Stimulated activated CD4-positive, alpha-beta T cell treated with anti-CD3 and anti-CD28 coated beads, Interleukin-1b, Interleukin-23, amount 100 ng/mL, for 48 hours (primary cell): ENCODE measurements at regions not wholly inside any gene's neighbourhood (a gene's known extent, or its start where the extent isn't known, plus 50 kb on each side); places are given as distances from the start of the nearest gene placed in this dataset.
"Not testable (repeated sequence)": the region's sequence is repeated elsewhere in the genome, so short reads cannot be mapped to it uniquely, and the experiment has no call there.

Experiments used
- DNase-seq: peaks from one replicate; pipeline ENCODE4 v3.0.0-alpha.2; 2020

GRCh38 chr21:14008006-14008405 lies 202.7 kb downstream of the LIPI start:
- DNase-seq, result not testable (repeated sequence)

DNA sequence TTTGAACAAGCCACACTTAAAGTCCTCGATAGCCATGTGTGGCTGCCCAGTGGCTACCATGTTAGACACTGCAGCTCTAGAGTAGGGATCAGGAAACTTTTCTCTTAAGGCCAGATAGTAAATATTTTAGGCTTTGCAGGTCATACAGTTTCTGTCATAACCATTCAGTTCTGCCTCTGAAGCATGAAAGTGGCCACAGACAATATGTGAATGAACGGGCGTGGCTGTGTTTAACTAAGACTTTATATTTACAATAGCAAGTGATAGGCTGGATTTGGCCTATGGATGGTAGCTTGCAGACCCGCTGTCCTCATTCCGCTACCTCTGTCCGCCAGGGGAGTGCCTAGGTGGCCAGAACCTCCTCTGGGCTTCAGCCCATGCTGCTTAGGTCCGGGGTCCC lies 204.6 kb downstream of the LIPI start:
- not testable (repeated sequence) for DNase-seq

DNA sequence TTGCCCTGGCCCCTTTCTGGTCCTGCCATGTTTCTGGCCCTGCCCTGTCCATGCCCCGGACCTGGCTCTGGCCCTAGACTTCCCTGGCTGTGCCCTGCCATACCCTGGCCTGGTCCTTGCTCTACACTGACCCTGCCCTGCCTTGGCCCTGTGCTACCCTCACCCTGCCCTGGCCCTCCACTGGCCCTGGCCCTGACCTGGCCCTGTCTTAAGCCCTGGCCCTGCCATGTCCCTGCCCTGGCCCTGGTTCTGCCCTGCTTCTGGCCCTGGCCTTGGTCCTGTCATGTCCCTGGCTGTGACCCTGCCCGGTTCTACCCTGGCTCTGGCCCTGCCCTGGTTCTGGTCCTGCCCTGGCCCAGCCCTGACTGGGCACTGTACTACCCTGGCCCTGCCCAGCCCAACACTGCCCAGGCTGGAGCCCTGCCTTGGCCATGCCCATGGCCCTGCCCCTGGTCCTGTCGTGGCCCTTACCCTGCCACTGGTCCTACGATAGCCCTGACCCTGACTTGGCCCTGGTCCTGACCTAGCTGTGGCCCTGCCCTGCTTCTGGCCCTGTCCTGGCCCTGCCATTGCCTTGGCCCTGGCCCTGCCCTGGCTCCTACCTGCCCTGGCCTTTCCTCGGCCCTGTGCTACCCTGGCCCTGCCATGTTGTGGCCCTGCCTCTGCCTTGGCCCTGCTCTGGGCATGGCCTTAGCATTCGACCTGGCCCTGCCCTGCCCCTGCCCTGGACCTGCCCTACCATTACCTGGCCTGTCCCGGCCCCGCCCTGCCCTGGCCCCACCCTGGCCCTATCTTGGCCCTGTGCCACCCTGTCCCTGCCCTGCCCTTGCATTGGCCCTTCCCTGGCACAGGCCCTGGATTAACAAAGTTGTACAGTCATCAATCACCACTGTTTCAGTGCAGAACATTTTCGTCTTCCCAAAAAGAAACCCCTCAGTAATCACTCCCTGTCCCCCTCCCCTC lies 223.5 kb downstream of the LIPI start:
- not testable (repeated sequence) for DNase-seq

- DNase-seq, result not testable (repeated sequence)
Observed at GRCh38 chr21:13985865-13986863, 224.6 kb downstream of the LIPI start.

DNA sequence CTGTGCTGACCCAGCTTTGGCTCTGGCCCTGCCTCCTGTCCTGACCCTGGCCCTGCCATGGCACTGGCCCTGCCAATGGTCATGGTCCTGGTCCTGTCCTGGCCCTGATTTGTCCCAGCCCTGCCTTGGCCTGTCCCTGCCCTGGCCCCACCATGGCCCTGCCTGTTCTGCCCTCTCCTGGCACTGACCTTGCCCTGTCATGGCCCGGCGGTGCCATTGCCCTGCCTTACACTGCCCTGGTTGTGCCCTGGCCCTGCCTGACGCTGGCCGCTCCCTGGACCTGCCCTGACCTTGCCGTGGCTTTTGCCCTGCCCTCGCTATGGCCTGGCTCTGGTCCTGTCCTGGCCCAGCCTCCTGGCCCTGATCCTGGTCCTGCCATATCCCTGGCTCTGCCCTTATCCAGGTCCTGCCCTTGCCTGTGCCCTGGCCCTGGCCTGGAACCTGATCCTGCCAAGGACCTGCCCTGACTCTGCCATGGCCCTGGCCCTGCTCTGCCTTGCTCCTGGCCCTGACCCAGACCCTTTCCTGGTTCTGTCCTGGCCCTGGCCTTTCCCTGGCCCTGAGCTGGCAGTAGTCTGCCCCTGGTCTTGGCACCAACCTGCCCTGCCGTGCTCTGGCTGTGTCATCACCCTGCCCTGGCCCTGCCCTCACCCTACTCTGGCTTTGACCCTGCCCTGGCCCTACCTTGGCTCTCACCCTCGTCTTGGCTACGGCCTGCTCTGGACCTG lies 225.5 kb downstream of the LIPI start:
- not testable (repeated sequence) for DNase-seq

- not testable (repeated sequence) for DNase-seq
Observed at GRCh38 chr21:13984728-13985127, 226.0 kb downstream of the LIPI start.

DNA sequence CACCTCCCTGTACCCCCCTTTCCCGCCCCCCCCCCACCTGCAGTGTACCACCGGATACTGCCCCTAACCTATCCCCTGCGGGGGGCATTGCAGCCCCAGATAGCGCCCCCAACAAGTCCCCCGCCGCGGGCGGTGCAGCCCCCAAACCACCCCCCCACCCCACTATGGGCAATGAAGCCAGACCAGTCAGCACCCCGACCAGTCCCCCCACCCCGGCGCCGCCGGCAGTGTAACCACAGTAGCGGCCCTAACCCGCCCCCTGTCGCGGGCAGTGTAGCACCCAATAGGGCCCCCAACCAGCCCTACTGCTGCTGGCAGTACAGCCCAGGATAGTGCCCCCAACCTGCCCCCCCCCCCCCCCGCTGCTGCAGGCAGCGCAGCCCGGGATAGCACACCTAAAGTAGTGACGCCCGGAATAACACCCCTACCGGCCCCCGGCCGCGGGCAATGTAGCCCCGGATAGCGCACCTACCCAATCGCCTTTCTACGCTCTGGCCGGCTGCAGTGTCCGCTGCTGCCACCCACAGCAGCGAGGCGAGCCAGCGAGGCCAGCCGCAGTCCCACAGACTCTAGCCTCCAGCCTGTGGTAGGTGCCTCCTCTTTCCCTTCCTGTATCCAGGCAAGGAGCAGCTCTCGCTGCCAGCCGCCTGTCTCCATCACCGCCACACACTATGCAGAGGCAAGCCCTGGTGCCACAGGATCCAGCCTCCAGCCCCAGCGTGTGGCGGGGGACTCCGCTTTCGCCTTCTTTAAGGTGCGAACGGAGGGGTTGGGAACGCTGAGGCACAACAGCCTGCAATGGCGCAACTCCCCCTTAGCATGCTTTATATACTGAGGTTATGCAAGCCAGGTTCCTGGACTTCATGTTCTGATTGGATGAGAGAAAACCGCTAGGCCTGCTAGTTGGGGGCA lies 229.3 kb downstream of the LIPI start:
- DNase-seq, result not testable (repeated sequence)

- DNase-seq, result peak; percentile 58
Observed at GRCh38 chr21:13980115-13980662, 230.6 kb downstream of the LIPI start.

DNA sequence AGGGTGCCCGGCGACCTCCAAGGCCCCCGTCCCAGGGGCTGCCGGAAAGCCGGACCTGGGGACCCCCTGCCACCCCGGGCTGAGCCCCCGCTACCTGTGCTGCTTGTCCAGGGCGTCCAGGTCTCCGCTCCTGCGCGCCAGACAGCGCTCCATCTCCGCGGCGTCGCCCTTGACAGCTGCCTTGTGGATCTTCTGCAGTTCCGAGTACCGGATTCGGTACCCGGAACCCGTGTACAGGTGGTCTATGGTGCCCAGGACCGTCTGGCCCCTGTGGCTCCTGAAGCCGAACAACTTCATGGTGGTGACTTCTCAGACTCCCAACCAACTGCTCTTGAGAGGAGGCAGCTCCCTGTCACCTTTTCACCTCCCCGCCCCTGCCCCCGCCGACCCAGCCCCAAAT lies 231.1 kb downstream of the LIPI start:
- DNase-seq, result not testable (repeated sequence)

DNA sequence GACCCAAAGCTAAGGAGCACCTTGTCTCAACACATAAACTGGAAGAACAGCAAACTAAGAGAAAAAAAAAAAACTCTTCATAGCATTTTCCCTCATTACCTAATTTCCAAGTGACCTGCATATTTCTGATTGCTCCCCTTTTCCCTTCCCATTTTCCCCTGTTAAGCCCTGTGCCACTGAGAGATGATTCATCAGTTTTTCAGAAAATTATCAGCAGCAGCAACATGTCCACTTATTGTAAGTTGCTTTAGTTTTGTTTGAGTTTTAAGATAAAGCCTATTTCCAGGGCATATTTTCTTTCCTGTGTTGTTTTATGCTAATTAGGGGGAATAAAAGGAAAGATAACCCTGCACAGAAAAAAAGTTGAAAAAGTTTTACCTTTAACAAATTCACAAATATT lies 236.2 kb downstream of the LIPI start:
- not testable (repeated sequence) for DNase-seq

GRCh38 chr21:13969853-13970252 lies 240.9 kb downstream of the LIPI start:
- not testable (repeated sequence) for DNase-seq

GRCh38 chr21:13969002-13969401 lies 241.8 kb downstream of the LIPI start:
- not testable (repeated sequence) for DNase-seq

DNA sequence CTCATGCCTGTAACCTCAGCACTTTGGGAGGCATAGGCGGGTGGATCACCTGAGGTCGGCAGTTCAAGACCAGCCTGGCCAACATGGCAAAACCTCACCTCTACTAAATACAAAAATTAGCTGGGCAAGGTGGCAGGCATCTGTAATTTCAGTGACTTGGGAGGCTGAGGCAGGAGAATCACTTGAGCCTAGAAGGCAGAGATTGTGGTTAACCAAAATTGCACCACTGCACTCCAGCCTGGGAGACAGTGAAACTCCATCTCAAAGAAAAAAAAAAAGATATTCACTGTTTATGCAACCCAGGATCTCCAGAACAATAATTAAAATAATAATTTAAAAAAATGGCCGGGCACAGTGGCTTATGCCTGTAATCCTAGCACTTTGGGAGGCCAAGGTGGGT lies 247.5 kb downstream of the LIPI start:
- DNase-seq, result not testable (repeated sequence)

DNA sequence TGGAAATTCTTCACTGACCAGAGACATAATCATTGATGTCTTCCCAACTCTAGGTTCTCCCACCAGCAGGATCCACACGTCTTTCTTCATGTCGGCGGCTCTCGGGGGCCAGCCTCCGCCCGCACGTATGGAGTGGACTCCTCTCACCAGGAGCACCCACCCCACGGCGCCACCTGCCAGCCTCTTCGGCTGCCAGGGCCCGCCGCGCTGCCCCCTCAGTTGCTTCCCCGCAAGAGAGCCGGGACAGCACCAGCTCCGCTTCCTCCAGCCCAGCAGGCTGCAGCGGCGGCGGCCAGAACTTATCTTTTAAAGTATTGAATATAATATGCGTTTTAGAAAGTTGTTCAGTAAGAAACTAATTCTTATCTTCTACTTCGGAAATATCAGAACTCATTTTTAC lies 273.5 kb downstream of the LIPI start:
- DNase-seq, result no peak

- not testable (repeated sequence) for DNase-seq
Observed at GRCh38 chr21:13936033-13936937, 274.5 kb downstream of the LIPI start.

- not testable (repeated sequence) for DNase-seq
Observed at GRCh38 chr21:13935396-13936032, 275.2 kb downstream of the LIPI start.

- DNase-seq, result not testable (repeated sequence)
Observed at GRCh38 chr21:13934887-13935342, 275.8 kb downstream of the LIPI start.

DNA sequence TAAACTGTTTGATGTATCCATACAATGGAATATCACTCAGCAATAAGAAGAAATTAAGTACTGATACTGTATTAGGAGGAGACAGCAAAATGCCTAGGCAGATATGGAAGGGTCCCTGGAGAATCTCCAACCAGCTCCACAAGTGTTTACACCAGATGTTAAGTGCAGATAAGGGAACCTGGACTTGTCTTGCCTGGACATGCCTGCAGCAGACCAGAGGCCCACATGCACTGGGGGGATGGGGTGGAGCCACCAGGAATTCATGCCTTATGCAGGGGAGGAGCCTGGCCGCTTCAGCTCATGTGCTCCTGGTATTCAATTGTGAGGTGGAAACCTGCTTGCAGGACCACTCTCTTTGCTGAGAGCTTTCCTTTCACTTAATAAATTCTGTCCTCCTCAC lies 287.6 kb downstream of the LIPI start:
- DNase-seq, result not testable (repeated sequence)

- not testable (repeated sequence) for DNase-seq
Observed at GRCh38 chr21:13921455-13921854, 289.3 kb downstream of the LIPI start.
